Osteocyte (in vitro differentiated cells): ENCODE measurements at regions not wholly inside any gene's neighbourhood (a gene's known extent, or its start where the extent isn't known, plus 50 kb on each side); places are given as distances from the start of the nearest gene placed in this dataset.

Source experiments
- DNase-seq: peaks from one replicate; pipeline ENCODE4 v3.0.0; 2021; ENCODE audit warnings: mixed read lengths; ENCODE audit not compliant: unreplicated experiment; ENCODE audit errors: extremely low spot score
- H3K27ac Mint-ChIP-seq: one replicate; pipeline ENCODE4 v1.8.0; 2021; ENCODE audit warnings: mild to moderate bottlenecking, mixed read lengths; ENCODE audit not compliant: unreplicated experiment
- H3K27me3 Mint-ChIP-seq: one replicate; pipeline ENCODE4 v1.8.0; 2021; ENCODE audit warnings: mixed read lengths; ENCODE audit not compliant: unreplicated experiment
- H3K36me3 Mint-ChIP-seq: one replicate; pipeline ENCODE4 v1.8.0; 2021; ENCODE audit warnings: mixed read lengths; ENCODE audit not compliant: unreplicated experiment
- H3K4me1 Mint-ChIP-seq: one replicate; pipeline ENCODE4 v1.8.0; 2021; ENCODE audit warnings: mixed read lengths; ENCODE audit not compliant: unreplicated experiment
- H3K4me3 Mint-ChIP-seq: one replicate; pipeline ENCODE4 v1.8.0; 2021; ENCODE audit warnings: mild to moderate bottlenecking, moderate library complexity, mixed read lengths; ENCODE audit not compliant: unreplicated experiment
- H3K9me3 Mint-ChIP-seq: one replicate; pipeline ENCODE4 v1.8.0; 2021; ENCODE audit warnings: mixed read lengths; ENCODE audit not compliant: unreplicated experiment
- TF ChIP-seq, protein P1 (sequence below): fragments of 200-600 bp; sonication (generic); IDR thresholded peaks from 2 replicates; pipeline ENCODE4 v1.5.0; 2021; ENCODE audit warnings: antibody characterized with exemption, mild to moderate bottlenecking, moderate library complexity

DNA sequence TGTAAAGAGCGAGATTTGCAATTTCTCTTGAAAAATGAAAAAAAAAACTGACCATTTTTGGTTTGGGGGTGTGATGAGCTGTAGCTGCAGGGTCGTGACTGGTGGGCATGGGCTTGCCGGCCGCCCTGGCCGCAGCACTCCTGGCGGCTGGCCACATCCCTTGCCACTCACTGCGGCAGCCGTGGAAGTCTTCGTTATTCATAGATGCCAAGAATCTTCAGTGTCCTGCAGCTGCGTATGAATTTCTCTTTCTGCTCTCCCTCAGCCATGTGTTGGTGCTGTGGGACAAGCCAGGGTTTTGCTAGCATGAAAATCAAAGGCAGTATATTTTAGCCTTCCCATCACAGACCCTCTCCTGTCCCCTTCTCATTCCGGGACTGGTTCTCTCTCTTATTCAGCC is 151.7 kb upstream of the TSHZ3 start:
- peak; percentile 23 for DNase-seq
- H3K4me3 Mint-ChIP-seq: no peak overlapping the region
- no peaks in the 10 kb centered on the region for H3K27me3 Mint-ChIP-seq
- H3K27ac Mint-ChIP-seq: no peak overlapping the region
- no peaks in the 10 kb centered on the region for H3K36me3 Mint-ChIP-seq
- peaks cover 15% of the 10 kb centered on the region for H3K9me3 Mint-ChIP-seq
- no peaks in the 10 kb centered on the region for H3K4me1 Mint-ChIP-seq
- TF ChIP-seq, protein P1, sequence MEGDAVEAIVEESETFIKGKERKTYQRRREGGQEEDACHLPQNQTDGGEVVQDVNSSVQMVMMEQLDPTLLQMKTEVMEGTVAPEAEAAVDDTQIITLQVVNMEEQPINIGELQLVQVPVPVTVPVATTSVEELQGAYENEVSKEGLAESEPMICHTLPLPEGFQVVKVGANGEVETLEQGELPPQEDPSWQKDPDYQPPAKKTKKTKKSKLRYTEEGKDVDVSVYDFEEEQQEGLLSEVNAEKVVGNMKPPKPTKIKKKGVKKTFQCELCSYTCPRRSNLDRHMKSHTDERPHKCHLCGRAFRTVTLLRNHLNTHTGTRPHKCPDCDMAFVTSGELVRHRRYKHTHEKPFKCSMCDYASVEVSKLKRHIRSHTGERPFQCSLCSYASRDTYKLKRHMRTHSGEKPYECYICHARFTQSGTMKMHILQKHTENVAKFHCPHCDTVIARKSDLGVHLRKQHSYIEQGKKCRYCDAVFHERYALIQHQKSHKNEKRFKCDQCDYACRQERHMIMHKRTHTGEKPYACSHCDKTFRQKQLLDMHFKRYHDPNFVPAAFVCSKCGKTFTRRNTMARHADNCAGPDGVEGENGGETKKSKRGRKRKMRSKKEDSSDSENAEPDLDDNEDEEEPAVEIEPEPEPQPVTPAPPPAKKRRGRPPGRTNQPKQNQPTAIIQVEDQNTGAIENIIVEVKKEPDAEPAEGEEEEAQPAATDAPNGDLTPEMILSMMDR: no peak

DNA sequence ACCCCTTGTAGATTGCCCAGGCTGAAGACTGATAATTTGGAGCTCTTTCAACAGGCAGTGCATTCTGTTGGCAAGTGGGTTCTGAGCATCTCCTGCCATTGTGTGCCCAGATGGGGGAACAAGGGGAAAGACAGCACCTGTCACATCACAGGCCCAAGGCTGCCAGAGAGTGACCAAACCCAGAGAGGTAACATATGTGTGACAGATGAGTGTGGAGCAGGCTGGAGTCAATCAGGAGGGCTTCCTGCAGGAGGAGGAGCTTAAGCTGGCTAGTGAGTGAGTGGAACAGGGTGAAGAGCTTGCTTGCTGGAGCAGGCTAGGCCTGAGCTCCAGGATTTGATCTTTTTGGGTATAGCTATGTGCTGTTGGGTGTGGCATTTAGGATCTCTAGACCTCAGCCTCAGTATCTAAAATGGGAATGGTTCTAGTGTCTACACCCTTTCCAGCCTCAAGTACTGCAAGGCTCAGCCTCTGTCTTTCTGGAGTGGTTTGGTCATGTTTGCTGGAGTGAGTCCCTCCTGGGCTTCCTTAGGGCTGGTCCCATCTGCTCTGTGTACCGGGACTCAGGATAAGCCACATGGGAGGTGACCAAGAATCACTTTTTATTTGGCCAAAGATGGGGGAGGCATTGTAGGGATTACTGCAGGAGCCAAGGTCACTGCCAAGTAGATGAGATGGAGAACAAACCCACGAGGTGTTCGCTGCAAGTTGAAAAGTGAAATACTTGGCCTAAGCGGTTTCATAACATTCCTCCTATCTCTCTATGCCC is 152.4 kb upstream of the TSHZ3 start:
- H3K36me3 Mint-ChIP-seq: no peaks in the 10 kb centered on the region
- H3K9me3 Mint-ChIP-seq: peaks cover 21% of the 10 kb centered on the region
- H3K4me1 Mint-ChIP-seq: no peaks in the 10 kb centered on the region
- no peak overlapping the region for H3K27ac Mint-ChIP-seq
- TF ChIP-seq, protein P1: no peak
- H3K27me3 Mint-ChIP-seq: no peaks in the 10 kb centered on the region
- peak; percentile 65 for DNase-seq
- no peak overlapping the region for H3K4me3 Mint-ChIP-seq

DNA sequence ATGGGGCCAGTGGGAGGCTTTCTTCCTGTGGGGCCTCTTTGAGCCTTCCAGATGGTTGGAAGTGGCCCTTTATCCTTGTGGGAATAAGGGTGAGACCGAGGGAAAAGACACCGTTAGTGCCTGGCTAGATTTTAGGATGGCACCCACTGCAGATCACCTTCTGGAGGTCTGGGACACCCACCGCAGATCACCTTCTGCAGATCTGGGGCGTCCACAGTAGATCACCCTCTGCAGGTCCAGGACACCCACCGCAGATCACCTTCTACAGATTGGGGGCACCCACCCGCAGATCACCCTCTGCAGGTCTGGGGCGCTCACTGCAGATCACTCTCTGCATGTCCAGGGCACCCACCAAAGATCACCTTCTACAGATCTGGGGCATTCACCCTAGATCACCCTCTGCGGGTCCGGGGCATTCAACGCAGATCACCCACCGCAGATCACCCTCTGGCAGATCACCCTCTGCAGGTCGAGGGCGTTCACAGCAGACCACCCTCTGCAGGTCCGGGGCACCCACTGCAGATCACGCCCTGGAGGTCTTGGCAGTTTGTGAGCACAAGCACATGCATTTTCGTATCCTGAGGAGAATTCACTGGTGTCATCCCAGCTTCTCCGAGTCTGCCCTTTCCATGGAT is 153.4 kb upstream of the TSHZ3 start:
- Mint-ChIP-seq H3K4me3 (no peak overlapping the region), H3K4me1 (no peaks in the 10 kb centered on the region), H3K36me3 (no peaks in the 10 kb centered on the region), H3K9me3 (peaks cover 21% of the 10 kb centered on the region), H3K27me3 (no peaks in the 10 kb centered on the region), H3K27ac (no peak overlapping the region)
- DNase-seq: peak; percentile 69
- TF ChIP-seq, protein P1: no peak

DNA sequence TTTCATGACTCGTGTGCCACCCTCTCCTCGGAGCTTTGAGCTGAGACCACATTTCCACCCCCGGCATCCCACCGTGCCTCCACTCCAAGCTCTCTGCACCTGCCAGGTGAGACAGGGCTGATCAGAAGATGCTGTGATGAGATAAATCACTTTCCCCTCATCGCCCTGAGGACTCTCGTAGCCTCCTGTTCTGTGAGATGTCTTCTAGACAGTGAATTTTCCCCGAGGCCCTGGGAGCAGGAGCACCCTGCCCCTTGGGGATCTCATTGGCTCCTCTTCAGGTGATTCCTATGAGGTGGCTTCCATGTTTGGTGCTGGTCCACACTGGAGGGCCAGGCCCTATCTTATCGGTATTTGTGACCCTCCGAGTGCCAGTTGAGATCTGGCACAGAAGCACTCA is 154.0 kb upstream of the TSHZ3 start:
- Mint-ChIP-seq H3K4me1 (no peaks in the 10 kb centered on the region), H3K27ac (no peak overlapping the region), H3K27me3 (no peaks in the 10 kb centered on the region), H3K36me3 (no peaks in the 10 kb centered on the region), H3K9me3 (peaks cover 21% of the 10 kb centered on the region), H3K4me3 (no peak overlapping the region)
- TF ChIP-seq, protein P1: no peak
- DNase-seq: peak; percentile 65

DNA sequence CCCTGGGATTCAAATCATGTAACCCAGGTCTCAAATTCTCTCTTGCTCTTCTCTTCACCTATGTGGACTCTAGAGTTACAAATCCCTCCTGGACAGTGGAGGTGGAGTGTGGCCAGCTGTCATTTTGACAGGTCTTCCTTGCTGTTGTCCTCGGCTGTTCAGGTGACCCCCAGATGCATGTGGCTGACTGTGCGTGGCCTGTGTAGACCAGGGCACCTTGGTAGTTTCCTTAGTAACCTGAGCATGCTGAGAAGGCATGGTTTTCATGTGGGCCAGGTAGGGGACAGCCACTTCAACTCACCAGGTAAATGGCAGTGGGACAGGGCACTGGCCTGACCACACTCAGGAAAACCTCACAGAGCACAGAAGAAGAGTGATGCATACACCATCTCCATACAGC is 155.0 kb upstream of the TSHZ3 start:
- no peak overlapping the region for H3K27ac Mint-ChIP-seq
- no peaks in the 10 kb centered on the region for H3K36me3 Mint-ChIP-seq
- peak; percentile 53 for DNase-seq
- TF ChIP-seq, protein P1: no peak
- H3K4me3 Mint-ChIP-seq: no peak overlapping the region
- peaks cover 21% of the 10 kb centered on the region for H3K9me3 Mint-ChIP-seq
- H3K27me3 Mint-ChIP-seq: no peaks in the 10 kb centered on the region
- no peaks in the 10 kb centered on the region for H3K4me1 Mint-ChIP-seq
